Pons (tissue), 1 donor: ENCODE measurements at regions not wholly inside any gene's neighbourhood (a gene's known extent, or its start where the extent isn't known, plus 50 kb on each side); places are given as distances from the start of the nearest gene placed in this dataset.
"Not testable (repeated sequence)": the region's sequence is repeated elsewhere in the genome, so short reads cannot be mapped to it uniquely, and the experiment has no call there.

ENCODE experiments used
- DNase-seq: peaks from one replicate; pipeline ENCODE4 v3.0.0-alpha.2; 2016; ENCODE audit warnings: low spot score

DNA sequence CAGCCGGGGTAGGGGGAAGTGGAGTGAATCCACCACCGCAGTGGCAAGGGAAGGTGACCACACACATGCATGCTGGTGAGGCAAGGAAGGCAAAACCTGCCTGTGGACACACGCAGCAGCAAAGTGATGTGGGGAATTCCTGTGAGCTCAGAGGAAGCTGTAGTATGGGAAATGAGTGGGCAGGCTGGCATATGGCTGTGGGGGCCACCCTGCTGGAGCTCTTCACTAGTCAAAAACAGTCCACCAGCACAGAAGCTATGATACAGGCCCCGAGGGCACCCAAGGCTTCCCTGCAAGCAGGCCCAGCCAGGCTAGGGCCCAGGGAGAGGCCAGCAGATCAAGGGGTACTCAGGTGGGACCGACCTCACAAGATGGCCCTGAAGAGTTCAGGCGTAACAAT lies 239.1 kb downstream of the CHM start:
- DNase-seq, result no peak

DNA sequence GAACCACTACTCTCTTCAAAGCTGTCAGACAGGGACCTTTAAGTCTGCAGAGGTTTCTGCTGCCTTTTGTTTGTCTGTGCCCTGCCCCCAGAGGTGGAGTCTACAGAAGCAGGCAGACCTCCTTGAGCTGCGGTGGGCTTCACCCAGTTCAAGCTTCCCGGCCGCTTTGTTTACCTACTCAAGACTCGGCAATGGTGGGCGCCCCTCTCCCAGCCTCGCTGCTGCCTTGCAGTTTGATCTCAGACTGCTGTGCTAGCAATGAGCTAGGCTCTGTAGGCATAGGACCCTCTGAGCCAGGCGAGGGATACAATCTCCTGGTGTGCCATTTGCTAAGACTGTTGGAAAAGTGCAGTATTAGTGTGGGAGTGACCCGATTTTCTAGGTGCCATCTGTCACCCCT lies 275.0 kb downstream of the CHM start:
- not testable (repeated sequence) for DNase-seq

DNA sequence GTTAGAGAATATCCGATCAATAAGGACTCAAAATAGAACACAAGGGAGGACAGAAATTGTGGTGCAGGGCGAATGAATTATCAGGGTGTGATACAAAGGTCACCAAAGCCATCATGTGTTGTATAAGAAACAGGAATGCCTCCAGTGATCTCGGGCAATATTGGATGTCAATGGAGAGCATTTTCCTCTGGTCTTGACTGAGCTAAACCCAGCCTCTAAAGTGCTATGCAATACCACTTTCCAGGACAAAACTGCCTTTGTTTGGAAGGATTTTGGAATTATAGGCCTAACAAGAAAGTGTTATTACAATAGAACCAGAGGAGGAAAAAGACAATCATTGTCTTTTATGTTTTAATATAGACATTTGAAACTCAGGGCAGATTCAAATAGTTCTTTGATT lies 281.7 kb downstream of the CHM start:
- DNase-seq, result peak; percentile 0

DNA sequence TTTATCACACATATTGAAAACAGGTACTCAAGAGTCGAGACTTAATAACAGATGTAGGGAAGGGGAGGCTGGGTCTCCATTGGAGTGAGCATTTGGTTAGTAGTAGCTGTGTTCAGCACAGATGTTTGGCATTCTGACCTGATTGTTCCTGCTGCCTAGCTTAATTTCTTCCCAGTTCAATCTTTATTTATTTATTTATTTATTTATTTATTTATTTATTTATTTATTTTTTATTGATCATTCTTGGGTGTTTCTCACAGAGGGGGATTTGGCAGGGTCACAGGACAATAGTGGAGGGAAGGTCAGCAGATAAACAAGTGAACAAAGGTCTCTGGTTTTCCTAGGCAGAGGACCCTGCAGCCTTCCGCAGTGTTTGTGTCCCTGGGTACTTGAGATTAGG lies 324.3 kb downstream of the CHM start:
- DNase-seq, result not testable (repeated sequence)

DNA sequence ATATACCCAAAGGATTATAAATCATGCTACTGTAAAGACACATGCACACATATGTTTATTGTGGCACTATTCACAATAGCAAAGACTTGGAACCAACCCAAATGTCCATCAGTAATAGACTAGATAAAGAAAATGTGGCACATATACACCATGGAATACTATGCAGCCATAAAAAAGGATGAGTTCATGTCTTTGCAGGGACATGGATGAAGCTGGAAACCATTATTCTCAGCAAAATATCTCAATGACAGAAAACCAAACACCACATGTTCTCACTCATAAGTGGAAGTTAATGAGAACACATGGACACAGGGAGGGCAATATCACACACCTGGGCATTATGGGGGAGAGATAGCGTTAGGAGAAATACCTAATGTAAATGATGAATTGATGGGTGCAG lies 323.8 kb upstream of the POF1B start:
- DNase-seq, result not testable (repeated sequence)

DNA sequence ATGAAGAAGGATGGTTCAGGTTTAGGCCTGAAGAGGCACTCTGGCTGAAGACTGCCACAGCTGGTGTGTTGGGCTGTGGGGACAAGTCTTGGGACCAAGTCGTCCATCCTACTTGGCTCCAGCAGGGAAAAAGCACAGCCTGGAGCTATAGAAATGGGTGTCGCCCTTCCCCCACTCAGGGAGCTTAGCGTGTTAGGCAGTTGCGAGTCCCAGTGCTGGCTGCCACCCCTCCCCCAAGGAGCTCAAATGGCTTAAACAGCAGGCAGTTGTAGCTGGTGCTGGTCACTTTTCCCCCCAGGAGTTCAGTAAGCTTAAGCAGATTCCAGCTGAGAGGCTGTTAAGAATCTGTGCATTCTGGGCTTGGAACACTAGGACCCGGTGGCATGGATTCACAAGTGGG lies 319.5 kb upstream of the POF1B start:
- no peak for DNase-seq

DNA sequence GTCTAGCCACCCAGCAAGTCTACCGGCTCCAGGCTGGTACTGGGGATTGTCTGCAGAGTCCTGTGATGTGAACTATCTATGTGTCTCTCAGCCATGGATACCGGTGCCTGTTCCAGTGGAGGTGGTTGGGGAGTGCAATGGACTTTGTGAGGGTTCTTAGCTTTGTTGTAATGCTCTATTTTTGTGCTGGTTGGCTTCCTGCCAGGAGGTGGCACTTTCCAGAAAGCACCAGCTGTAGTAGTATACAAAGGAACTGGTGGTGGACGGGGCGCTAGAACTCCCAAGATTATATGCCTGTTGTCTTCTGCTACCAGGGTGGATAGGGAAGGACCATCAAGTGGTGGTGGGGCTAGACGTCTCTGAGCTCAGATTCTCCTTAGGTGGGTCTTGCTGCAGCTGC lies 306.4 kb upstream of the POF1B start:
- no peak for DNase-seq

DNA sequence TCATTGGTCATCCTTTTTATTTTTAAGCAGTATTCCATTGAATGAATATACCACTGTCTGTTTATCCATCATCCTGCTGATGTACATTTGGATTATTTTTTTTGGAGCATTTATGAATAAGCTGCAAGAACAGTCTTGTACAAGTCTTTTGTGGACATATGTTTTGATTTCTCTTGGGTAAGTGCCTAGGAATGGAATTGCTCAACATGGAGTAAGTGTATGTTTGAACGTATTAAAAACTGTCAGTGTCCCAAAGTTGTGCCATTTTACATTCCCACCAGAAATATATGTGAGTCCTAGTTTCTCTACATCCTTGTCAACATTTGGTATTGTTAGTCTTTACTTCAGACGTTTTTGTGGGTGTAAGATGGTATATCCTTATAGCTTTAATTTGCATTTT lies 287.0 kb upstream of the POF1B start:
- DNase-seq, result no peak

DNA sequence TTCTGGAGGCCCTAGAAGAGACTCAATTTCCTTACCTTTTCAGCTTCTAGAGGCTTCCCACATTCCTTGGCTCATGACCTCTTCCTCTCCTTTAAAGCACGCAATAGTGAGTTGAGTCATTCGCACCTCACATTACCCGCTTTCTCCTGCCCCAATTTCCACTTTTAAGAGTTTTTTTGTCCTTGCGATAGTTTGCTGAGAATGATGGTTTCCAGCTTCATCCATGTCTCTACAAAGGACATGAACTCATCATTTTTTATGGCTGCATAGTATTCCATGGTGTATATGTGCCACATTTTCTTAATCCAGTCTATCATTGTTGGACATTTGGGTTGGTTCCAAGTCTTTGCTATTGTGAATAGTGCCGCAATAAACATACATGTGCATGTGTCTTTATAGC lies 284.5 kb upstream of the POF1B start:
- DNase-seq, result not testable (repeated sequence)

DNA sequence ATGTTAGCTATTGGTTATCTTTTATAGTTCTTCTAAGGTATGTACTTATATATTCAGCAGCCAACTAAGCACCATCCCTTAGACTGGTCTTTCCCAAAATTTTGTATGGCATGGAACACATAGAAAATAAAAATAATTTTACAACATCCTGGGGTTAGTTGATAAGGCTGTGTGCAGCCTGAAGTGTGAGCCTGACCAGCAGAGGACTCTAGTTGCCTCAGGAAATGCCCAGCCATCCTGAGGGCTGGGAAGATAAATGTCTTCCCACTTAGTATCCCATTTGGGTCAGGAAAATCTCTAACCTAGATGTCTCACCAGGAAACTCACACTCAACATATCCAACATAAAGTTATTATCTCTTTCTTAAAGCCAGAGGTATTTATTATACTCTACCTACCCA lies 251.4 kb upstream of the POF1B start:
- DNase-seq, result no peak

DNA sequence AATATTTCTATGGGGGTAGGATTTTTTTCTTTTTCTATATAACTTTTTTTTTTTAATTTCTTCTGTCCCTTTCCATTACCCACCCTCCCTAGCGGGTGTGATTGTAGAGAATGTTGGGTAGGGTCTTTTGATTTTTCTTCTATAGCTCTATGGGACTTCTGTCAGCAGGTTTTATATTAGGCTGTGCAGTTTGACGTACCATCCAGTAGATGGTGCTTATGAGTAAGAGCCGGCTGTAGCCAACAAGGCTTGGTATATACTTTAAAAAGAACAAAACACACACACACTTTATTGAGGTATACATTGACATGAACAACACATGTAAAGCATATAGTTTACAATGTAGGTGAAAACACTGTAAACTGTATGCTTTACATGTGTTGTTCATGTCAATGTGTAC lies 247.9 kb upstream of the POF1B start:
- DNase-seq, result peak; percentile 3

DNA sequence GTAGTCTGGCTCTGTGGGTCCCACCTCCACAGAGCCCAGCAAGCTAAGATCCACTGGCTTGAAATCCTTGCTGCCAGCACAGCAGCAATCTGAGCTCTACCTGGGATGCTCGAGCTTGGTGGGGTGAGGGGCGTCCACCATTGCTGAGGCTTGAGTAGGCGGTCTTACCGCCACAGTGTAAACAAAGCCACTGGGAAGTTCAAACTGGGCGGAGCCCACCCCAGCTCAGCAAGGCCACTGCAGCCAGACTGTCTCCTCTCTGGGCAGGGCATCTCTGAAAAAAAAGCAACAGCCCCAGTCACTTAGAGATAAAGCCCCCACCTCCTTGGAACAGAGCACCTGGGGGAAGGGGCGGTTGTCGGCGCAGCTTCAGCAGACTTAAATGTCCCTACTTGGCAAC lies 243.2 kb upstream of the POF1B start:
- DNase-seq, result no peak

DNA sequence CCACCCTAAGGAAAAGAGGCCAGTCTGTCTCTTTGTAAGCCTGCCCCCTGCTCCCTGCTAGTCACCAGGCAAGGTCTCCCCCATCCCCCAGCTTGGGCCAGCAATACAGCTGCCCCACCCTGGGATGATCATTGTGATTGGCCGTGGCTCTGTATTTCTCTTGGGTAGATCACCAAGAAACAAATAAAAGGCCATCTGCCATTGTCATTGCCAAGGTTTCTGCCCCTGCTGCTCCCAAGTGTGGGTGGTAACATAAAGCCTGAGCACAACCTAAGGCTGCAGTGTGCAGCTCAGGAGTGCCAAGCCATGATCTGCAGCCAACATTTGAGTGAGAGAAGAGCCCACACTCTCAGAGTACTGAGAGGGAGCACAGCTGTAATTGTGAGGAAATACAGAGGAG lies 241.0 kb upstream of the POF1B start:
- no peak for DNase-seq

DNA sequence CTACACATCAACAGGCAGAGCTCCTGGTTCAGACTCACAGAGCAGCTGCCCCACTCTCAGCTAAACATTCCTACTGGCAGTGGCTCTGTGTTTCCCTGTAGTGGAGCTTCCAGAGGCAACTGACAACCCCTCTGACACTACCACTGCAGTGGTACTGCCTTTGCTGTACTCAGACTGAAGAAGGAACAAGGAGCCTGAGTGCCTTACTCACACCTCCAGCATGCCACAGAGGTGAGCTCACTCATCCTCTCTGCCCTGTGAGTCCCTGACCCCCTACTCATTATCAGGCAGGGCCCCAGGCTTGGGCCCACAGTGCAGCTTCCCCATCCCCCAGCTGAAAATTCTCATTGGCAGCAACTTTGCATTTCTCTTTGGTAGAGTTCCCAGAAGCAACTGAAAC lies 240.5 kb upstream of the POF1B start:
- DNase-seq, result no peak

DNA sequence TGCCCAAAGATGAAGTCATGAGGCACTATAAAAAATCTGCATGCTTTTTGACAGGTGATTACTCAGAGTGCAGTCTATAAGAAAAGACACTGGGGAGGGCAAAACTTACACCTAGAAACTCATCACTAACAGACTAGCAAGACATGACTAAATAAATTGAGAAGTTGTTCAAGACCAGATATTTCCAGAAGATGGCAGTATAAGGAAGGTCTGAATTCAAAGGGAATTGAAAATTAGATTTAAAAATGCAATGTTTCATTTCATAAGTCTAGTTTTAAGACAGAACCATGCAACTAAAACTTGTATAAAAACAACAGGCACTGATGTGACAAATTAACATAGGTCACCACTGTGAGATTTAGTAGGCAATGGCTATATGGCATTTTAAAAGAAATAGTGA lies 232.5 kb upstream of the POF1B start:
- peak; percentile 2 for DNase-seq

DNA sequence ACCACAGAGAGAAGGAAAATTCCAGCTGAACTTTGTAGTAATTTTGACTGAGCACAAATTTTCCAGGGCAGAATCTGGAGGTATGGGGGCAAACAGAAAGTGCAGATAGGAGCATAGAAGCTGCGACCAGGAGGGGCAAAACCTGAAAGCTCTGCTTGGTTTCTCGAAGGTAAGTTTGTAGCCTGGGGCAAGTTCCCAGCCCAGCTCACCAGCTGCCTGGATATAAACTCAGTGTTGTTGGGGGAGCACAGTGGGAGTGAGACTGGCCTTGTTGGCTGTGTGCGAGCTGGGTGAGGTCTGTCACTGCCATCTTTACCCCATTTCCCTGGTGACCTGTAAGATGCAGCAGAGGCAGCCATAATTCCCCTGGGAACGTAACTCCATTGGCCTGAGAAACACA lies 213.5 kb upstream of the POF1B start:
- no peak for DNase-seq

DNA sequence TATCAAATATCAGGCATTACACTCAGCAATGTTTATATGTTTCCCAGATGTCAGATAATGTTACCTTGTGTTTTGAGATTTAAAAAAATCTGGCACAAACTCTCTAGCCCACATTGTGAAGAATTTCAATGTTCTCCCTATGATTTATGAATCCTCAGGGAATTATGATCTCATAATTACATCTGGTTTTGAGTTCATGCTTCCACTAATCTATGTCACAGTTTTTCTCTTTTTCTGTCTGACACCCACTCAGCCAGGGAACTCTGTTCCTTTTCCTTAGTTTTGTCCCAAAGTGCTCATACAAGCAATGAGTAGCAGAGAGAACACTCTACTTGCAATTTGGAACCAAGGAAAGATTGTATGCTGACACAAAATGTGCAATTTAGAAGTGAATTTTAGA lies 212.1 kb upstream of the POF1B start:
- no peak for DNase-seq

DNA sequence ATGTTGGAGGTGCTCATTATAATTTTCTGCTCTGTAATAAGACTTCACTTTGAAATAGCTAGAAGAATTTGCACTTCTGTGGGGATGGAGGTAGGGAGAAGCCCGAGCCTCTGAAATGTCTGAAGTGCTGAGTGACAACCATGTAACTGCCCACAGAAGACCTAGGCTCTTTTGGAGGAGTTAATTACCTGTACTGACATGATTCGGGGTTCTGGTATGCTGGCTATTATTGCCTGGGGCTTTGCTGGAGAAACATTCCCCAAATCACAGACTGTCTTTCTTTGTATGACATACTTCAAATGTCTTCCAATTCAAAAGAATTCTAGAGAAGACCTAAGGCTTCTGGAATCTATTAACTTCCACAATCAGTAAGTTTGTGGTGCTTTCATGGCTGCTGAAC lies 211.2 kb upstream of the POF1B start:
- DNase-seq, result no peak

DNA sequence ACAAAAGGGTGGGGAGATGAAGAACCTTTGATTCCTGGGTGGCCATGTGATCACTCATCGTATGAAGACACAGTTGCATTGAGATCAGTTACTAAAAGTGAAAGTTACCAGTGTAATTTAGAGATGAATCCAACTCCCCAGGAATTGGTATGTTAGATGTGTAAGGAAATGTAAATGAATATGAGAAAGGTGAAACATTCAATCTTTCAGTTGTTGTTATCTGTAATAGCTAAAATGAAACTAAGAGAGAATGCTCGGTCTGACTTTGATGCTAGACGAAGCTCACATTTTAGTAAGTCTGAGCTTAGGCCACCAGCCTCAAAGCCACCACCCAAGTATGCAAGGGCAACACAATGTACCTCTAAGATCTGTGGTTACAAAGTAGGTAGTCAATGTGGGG lies 194.3 kb upstream of the POF1B start:
- DNase-seq, result no peak

DNA sequence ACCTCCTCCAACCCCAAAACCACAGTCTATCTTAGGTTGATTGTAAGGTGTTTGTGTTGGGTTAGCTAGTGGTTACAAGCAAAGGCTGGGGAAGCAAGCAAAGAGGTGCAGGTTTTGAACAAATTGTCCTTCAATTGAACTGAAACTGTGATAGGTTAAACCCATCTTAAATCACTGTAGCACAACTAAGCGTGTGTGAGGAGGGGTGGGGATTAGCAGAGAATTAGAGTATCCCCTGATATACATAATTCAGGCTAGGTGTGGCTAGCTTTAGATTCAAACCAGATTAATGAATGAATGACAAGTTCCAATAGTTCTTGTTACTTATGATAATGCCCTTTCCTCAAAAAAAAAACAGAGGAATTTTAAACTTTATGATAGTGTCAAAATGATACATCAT lies 191.0 kb upstream of the POF1B start:
- DNase-seq, result no peak

DNA sequence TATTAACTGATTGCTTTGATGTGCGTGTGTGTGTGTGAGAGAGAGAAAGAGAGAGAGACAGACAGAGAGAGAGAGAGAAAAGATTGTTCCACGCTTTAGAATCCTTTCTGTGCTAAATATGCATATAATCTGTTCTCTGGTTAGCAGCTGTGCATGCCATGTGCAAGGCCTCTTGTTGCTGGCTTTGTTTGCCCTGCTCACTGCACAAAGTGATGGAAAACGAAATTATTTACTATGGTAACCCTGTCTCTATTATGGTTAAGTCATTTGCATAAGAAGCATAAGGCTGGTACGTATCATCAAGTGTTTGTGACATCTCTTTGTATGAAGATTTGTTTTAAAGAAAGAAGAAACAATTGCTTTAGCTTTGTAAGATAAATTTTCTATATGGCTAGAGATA lies 190.2 kb upstream of the POF1B start:
- DNase-seq, result no peak

DNA sequence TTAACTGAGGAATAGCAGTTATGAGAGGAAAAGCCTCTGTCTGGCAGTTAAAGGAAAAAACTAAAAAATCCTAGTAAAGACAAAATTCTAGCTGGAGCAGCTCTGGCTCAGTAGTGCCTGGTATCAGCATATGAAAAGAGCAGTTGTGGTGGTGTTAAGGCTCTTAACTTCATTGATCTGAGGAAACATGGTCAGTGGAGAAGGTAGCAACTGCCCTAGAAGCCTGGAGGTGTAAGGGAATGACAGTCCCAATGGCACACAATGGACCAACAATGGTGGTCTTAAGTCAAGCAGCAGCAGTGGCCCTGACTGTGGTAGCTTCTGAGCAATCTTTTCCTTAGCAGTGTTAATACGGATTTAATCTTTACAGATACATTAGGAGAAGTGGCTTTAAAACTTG lies 189.6 kb upstream of the POF1B start:
- no peak for DNase-seq

DNA sequence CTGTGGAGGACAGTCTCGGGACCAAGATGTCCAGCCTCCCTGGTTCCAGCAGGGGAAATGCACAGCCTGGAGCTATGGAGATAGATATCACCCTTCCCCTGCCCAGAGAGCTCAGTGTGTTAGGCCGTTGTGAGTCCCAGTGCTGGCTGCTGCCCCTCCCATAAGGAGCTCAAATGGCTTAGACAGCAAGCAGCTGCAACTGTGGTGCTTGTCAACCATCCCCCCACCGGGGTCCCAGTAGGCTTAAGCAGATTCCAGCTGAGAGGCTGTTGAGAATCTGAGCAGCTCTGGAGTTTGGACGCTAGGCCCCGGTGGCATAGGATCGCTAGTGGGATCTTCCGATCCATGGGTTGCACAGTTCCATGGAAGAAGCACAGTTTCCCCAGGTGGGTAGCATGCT lies 181.8 kb upstream of the POF1B start:
- DNase-seq, result no peak

DNA sequence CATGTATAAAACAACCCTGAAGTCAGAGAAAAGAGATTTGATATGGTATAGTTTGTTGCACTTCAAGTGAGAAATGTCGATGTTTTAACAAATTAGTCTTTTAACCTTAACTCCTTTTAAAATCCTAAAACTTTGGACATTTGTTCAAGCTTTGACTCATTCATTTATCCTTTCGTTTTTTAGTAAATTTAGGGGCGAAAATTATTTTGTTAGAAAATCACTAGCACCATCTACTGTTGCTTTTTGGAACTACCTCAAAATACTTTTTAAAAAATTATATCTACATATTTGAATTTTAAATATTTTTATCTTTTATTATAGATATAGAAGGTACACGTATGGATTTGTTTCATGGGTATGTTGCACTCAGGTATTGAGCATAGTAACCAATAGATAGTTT lies 165.1 kb upstream of the POF1B start:
- DNase-seq, result no peak

DNA sequence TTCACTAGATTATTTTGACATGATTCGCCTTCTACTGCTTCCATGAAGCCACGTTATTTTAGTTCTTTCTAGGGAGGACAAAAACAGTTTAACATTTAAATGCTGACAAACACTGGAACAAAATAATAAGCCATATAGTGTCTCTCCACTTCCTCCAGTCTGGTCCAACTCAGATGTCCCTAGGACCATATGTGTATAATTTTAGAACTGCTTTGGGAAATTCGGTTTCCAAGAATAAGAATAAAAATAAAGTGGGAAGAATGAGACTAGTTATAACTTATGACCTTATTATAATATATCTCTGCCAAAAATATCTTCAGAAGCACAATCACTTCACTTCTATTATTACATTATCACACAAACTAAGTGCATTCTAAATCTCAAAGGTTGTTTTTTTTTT lies 164.4 kb upstream of the POF1B start:
- DNase-seq, result no peak
